ENCODE measurements at regions not wholly inside any gene's neighbourhood (a gene's known extent, or its start where the extent isn't known, plus 50 kb on each side); places are given as distances from the start of the nearest gene placed in this dataset.

- DNase-seq (ENCODE audit: low read depth in 3 of 3) = no peak
Measured at GRCh38 chr22:47295226-47295901, 532.9 kb downstream of the TBC1D22A start.

GRCh38 chr22:47294576-47294975 lies 532.1 kb downstream of the TBC1D22A start:
- no peak for DNase-seq (ENCODE audit: low read depth in 3 of 3)

DNA sequence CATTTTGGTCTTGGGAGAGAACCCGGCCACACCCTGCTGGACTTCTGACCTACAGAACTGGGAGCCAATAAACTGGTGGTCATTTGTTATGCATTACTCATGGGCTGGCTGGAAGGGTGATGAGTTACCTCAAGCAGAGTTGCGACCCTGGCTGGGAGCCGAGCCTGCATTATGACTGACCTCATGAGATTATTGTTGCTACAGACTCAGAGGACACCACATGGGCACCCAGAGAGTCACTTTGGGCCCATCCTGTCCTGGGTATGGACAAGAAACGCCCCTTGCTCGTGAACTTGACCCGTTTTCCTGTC lies 531.7 kb downstream of the TBC1D22A start:
- DNase-seq (ENCODE audit: low read depth in 3 of 3) = no peak

DNA sequence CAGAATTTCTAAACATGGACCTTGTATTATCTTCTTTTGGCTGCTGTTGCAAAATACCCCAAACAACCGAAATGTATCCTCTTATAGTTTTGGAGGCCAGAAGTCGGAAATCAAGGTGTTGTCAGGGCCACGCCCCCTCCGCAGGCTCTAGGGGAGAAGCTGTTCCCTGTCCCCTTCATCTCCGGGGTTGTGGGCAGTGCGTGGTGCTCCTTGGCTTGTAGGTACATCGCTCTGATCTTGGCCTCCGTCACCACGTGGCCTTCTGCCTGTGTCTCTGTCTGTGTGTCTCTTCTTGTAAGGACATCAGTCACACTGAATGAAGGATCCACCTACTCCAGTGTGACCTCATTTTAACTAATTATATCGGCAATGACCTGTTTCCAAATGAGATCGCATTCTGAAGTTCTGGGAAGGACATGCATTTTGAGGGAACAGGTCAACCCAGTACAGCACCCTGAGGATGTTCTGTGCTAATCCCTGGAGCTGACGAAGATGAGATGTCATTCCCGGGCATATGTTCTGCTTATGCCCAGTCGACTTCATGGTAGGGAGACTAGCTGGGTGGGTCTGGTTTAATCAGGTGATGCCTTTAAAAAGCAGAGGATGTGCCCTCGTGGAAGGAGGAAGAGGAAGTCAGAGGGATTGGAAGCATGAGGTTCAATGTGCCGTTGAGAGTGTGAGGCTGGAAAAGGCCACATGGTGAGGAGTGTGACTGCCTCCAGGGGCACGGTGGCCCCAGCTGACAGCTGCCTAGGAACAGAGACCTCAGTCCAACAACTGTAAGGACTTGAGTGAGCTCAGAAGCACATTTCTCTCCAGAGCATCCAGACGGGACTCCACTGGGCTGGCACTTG lies 531.1 kb downstream of the TBC1D22A start:
- no peak for DNase-seq (ENCODE audit: low read depth in 3 of 3)

DNA sequence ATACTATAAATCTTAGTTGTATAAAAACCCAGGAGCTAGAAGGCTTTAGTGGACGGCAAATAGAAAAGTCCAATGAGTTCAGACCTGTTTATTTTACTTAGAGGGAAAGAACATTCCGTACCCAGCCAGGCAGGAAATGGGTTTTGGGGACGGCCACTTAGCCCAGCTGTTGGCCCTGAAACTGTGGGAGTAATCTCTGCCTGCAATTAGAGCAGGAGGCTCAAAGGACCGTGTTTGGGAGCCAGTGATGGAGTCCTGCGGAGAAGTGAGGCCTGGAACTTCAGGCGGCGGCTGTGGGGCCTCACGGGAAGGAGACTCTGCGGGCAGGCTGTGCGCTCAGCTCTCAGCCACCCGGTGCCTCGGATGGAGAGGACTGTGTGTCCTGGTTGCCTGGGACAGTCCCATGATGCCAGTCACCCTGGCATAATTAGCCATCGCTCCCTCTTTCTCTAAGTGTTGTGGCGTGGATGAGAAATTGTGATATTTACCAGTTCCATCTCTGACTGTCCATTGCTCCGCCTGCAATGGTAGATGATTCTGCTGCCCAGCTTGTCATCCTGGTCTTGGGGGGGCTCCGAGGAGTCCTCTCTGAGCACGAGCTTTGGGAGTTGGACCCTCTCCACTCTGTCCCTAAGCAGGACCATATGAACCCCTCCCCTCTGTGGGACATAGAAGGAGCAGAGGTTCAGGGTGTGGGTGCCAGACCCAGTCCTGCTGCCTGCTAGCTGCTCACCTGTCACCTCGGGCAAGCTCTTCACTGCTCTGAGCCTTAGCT lies 530.3 kb downstream of the TBC1D22A start:
- DNase-seq (ENCODE audit: low read depth in 3 of 3) = no peak

- DNase-seq (ENCODE audit: low read depth in 3 of 3) = no peak
Measured at GRCh38 chr22:47291565-47292495, 529.4 kb downstream of the TBC1D22A start.

DNA sequence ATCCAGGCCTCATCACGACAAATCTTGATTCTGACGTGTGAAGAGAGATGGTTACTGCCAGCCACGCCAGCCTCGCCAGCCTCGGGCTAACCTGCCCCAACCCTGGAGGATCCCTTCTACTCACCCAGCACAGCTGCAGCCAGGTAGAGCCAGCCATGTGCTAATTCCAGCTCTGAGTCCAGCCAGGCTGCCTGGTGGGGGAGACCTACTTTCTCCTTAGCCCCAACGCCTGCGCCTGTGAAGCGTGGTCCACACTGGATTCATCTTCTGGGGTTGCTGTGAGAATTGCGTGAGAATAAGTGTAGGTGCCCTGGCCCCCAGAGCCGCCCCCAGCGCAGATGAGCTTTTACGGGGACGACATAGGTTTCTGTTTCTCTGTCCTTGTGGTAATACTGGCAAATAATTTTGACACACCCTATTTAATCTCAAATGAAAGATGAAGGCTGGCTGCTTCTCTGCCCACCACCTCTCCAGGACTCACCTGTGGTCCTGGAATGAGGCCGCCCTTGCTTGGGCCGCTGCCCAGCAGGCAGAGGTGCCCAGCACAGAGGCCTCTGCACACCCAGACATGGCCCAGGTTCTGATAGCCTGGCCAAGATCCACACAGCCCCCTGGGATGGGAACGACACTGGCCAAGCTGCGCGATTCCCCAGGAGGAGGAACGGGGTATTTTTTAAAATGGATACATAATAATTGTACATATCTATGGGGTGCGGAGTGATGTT lies 528.4 kb downstream of the TBC1D22A start:
- DNase-seq (ENCODE audit: low read depth in 3 of 3) = no peak

- no peak for DNase-seq (ENCODE audit: low read depth in 3 of 3)
Measured at GRCh38 chr22:47289336-47289985, 527.0 kb downstream of the TBC1D22A start.

- no peak for DNase-seq (ENCODE audit: low read depth in 3 of 3)
Measured at GRCh38 chr22:47288680-47289079, 526.2 kb downstream of the TBC1D22A start.

DNA sequence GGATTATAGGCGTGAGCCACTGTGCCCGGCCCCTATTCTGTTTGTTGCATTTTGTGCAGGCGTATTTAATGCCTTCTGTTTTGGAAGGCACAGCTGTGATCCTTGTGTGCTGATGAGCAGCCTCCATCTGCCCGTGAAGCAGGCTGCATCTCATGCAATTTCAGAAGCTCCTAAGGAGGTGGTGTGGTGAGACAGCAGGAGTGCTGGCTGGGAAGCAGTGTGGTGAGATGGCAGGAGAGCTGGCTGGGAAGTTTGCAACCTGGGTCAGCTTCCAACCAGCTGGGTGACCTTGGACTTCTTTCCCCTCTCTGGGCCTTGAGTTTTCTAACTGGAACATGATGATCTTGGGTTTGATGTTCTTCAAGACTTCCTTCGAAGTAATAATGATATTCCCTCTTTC lies 525.1 kb downstream of the TBC1D22A start:
- DNase-seq (ENCODE audit: low read depth in 3 of 3) = no peak

DNA sequence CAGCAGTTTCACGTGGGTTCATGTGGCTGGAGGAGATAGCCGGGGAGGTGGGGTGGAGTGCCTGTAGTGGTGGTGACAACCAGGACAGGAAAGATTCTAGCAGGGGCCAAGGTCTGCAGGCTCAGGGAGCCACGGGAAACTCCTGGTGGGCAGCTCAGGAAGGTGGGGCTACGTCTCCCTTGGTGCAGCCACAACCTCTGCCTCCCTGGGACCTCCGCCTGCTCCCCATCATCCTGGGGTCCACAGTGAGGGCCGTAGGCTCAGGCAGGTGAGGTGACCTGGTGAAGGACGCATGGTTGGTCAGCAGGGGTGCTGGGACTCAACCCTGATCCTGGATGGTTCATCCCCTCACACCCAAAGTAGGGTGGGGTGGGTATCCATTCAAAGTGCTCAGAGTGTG lies 524.1 kb downstream of the TBC1D22A start:
- no peak for DNase-seq (ENCODE audit: low read depth in 3 of 3)

DNA sequence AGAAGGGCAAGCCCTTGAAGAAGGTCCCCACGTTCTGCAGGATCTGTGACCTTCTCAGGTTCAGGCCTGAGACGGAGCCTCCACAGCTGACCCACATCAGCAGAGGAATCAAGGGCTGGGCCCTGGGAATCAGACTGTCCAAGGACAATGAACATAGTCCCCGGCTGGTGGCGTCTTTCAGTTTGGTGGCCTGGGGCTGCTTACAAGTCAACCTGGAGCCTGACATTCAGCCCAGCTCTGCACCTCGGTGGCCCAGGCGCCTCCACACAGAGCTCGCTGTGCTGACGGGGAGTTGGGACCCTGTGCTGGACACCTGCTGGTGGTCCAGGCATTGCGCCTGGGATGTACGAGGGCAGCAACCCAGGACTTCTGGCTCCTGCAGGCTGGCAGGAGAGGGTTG lies 523.5 kb downstream of the TBC1D22A start:
- no peak for DNase-seq (ENCODE audit: low read depth in 3 of 3)

- DNase-seq (ENCODE audit: low read depth in 3 of 3) = no peak
Measured at GRCh38 chr22:47284822-47285221, 522.4 kb downstream of the TBC1D22A start.

DNA sequence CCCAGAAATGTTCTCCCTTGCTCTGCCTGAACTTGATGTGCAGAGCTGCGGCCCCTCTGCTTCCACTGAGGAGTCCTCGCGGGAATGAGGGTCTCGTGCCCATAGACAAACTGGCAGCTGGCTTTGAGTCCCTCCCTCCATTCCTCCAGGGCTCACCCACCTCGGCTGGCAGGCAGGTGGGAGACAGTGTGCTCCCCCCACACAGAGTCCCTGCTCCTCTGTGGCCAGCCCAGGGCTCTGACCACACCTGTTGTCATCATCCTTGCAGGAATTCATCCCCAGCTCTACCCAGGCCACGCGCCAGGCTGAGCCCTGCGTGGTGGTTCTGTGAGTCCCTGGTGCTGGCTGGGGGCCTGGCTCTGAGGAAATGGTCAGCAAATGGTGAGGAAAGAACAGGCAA lies 521.9 kb downstream of the TBC1D22A start:
- no peak for DNase-seq (ENCODE audit: low read depth in 3 of 3)

DNA sequence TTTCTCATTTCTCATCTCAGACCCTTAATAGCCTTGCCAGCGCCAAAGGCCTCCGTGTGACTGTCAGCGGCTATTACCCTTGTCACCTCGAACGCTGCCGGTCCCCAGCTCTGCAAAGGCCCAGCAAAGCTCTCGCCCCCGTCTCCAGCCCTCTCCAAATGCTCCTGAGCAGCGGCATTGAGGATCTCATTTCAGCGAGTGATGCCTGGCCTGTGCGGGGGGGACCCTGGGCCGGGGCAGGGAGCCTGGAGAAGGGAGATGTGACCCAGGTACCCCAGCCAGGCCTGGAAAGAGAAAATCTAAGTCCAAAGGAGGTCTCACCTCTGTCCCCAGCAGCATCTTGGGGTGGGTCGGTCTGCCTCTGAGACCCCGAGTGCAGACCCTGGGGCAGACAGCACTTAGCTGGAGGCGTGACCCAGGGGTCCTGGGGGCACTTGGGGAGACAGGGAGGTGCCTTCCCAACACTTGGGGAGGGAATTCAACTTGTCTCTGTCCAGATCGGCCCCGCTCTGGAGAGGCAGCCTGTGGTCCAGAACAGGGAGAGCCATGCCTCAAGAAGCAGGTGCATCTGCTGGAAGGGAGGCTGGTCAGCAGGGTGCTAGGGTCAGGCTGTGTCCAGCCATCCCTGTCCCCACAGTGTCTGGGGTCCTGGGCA lies 521.3 kb downstream of the TBC1D22A start:
- no peak for DNase-seq (ENCODE audit: low read depth in 3 of 3)

DNA sequence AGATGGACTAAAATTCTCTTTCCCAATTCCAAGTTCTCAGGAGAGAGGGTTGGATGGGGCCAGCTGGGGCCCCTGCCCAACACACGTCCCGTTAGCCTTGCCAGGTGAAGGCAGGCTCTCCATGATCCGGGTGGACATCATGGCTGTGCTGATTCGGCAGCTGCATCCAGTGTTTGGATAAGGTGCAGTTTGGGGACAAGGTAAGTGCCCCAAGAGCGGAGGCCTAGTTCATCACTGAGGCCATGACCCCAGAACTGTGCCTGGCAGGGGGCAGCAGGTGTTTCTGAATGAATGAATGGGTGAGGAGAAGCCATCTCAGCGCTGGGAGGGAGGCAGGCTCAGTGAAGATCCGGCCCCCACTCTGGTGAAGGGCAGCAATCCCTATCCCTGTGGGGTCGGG lies 520.4 kb downstream of the TBC1D22A start:
- DNase-seq (ENCODE audit: low read depth in 3 of 3) = no peak

GRCh38 chr22:47282366-47282765 lies 519.9 kb downstream of the TBC1D22A start:
- no peak for DNase-seq (ENCODE audit: low read depth in 3 of 3)

- no peak for DNase-seq (ENCODE audit: low read depth in 3 of 3)
Measured at GRCh38 chr22:47281126-47282106, 519.0 kb downstream of the TBC1D22A start.

- no peak for DNase-seq (ENCODE audit: low read depth in 3 of 3)
Measured at GRCh38 chr22:47280301-47280700, 517.9 kb downstream of the TBC1D22A start.

Measured in stimulated activated CD4-positive, alpha-beta T cell treated with anti-CD3 and anti-CD28 coated beads, TNF-alpha, amount 100 ng/mL, for 48 hours (primary cell).